IMR-90 (cell line): ENCODE measurements at regions not wholly inside any gene's neighbourhood (a gene's known extent, or its start where the extent isn't known, plus 50 kb on each side); places are given as distances from the start of the nearest gene placed in this dataset.

Experiments
- ATAC-seq: fragments of 200-7000 bp; cut with Tn5 transposase; 2 replicates; pipeline ENCODE4 v1.9.1; 2020; ENCODE audit warnings: low read depth, mild to moderate bottlenecking, moderate library complexity
- BruUV-seq: library from RNA; stranded (reverse); fragments of 400-500 nt; replicated peaks from 2 replicates; lab custom pipeline; 2021; lab: Mats Ljungman, UMichigan
- CTCF ChIA-PET: fragments of 300-600 bp; formaldehyde crosslinking; extraction: SDS; loops from one replicate; lab custom pipeline; 2021; ENCODE audit warnings: antibody characterized with exemption; lab: Yijun Ruan, JAX
- POLR2A ChIA-PET: fragments of 300-600 bp; sonication (Branson Sonifier 250); formaldehyde crosslinking; loops from one replicate; lab custom pipeline; 2022; ENCODE audit warnings: antibody characterized with exemption; ENCODE audit not compliant: unreplicated experiment; lab: Charles Lee
- DNase-seq: peaks from one replicate; pipeline ENCODE4 v3.0.0; 2013
- H2AFZ ChIP-seq: replicated peaks from 2 replicates; pipeline ENCODE3; 2013; ENCODE audit warnings: low read length, mild to moderate bottlenecking; ENCODE audit not compliant: poor library complexity
- H2AK5ac ChIP-seq: 2 replicates; pipeline ENCODE4 v1.6.1; 2013; ENCODE audit warnings: low read depth, low read length, inconsistent platforms
- H2AK9ac ChIP-seq: replicated peaks from 2 replicates; pipeline ENCODE3; 2013; ENCODE audit warnings: mild to moderate bottlenecking, low read depth, low read length, moderate library complexity; ENCODE audit not compliant: poor library complexity
- H2BK120ac ChIP-seq: 2 replicates; pipeline ENCODE4 v1.6.1; 2013; ENCODE audit warnings: low read depth, low read length, inconsistent platforms
- H2BK15ac ChIP-seq: 3 replicates; pipeline ENCODE4 v1.6.1; 2013; ENCODE audit warnings: low read depth, low read length, inconsistent platforms
- H2BK20ac ChIP-seq: 2 replicates; pipeline ENCODE4 v1.6.1; 2013; ENCODE audit warnings: low read depth, mild to moderate bottlenecking, inconsistent platforms, low read length, moderate library complexity
- H2BK5ac ChIP-seq: 2 replicates; pipeline ENCODE4 v1.6.1; 2013; ENCODE audit warnings: mild to moderate bottlenecking, low read depth, low read length, inconsistent platforms; ENCODE audit not compliant: poor library complexity, severe bottlenecking
- H3K14ac ChIP-seq: replicated peaks from 2 replicates; pipeline ENCODE4 v1.6.1; 2013; ENCODE audit warnings: low read depth, low read length, inconsistent platforms
- H3K18ac ChIP-seq: 2 replicates; pipeline ENCODE4 v1.6.1; 2013; ENCODE audit warnings: low read depth, low read length, control low read depth
- H3K23ac ChIP-seq: 2 replicates; pipeline ENCODE4 v1.6.1; 2013; ENCODE audit warnings: low read depth, low read length, inconsistent platforms
- H3K27ac ChIP-seq: 2 replicates; pipeline ENCODE4 v1.5.1; 2013; ENCODE audit warnings: mild to moderate bottlenecking, control low read depth, low read length; ENCODE audit not compliant: insufficient read depth
- H3K27me3 ChIP-seq: 2 replicates; pipeline ENCODE4 v1.6.1; 2013; ENCODE audit warnings: low read length; ENCODE audit not compliant: control insufficient read depth, insufficient read depth
- H3K36me3 ChIP-seq: 2 replicates; pipeline ENCODE4 v1.6.1; 2013; ENCODE audit warnings: low read length, mixed read lengths; ENCODE audit not compliant: control insufficient read depth, insufficient read depth
- H3K4ac ChIP-seq: 2 replicates; pipeline ENCODE4 v1.6.1; 2013; ENCODE audit warnings: low read depth, low read length, inconsistent platforms
- H3K4me1 ChIP-seq: 2 replicates; pipeline ENCODE4 v1.6.1; 2013; ENCODE audit warnings: low read length, mixed read lengths; ENCODE audit not compliant: control insufficient read depth, insufficient read depth
- H3K4me2 ChIP-seq: 2 replicates; pipeline ENCODE4 v1.6.1; 2013; ENCODE audit warnings: low read depth, mild to moderate bottlenecking, control low read depth, low read length, moderate library complexity
- H3K4me3 ChIP-seq: 2 replicates; pipeline ENCODE4 v1.5.1; 2013; ENCODE audit warnings: low read depth, mild to moderate bottlenecking, control low read depth, low read length, moderate library complexity; ENCODE audit not compliant: insufficient read depth
- H3K56ac ChIP-seq: 2 replicates; pipeline ENCODE4 v1.6.1; 2013; ENCODE audit warnings: low read length, inconsistent platforms; ENCODE audit not compliant: insufficient read depth; ENCODE audit errors: extremely low read depth
- H3K79me1 ChIP-seq, 2 experiments: 2 replicates each; pipeline ENCODE4 v1.6.1; 2013; ENCODE audit warnings: low read length in 2 of 2, inconsistent platforms in 1 of 2, low read depth in 1 of 2
- H3K9ac ChIP-seq: 2 replicates; pipeline ENCODE4 v1.6.1; 2013; ENCODE audit warnings: low read depth, low read length, control low read depth
- H3K9me1 ChIP-seq: 2 replicates; pipeline ENCODE4 v1.6.1; 2013; ENCODE audit warnings: low read length, inconsistent platforms; ENCODE audit not compliant: insufficient read depth
- H3K9me3 ChIP-seq: 2 replicates; pipeline ENCODE4 v1.6.1; 2013; ENCODE audit warnings: low read length; ENCODE audit not compliant: control insufficient read depth, insufficient read depth
- H4K20me1 ChIP-seq: 2 replicates; pipeline ENCODE4 v1.6.1; 2013; ENCODE audit warnings: low read length, inconsistent platforms; ENCODE audit not compliant: insufficient read depth
- H4K5ac ChIP-seq: 2 replicates; pipeline ENCODE4 v1.6.1; 2013; ENCODE audit warnings: mild to moderate bottlenecking, low read depth, low read length, control low read depth
- H4K8ac ChIP-seq, 2 experiments: 2 replicates each; pipeline ENCODE4 v1.6.1; 2013; ENCODE audit warnings: low read depth in 2 of 2, low read length in 2 of 2, control low read depth in 1 of 2, inconsistent platforms in 1 of 2
- H4K91ac ChIP-seq: 2 replicates; pipeline ENCODE4 v1.6.1; 2013; ENCODE audit warnings: low read depth, low read length, inconsistent platforms; ENCODE audit not compliant: insufficient read depth
- BHLHE40 ChIP-seq: fragments of 150-350 bp; IDR thresholded peaks from 2 replicates; pipeline ENCODE4 v1.6.1; 2016; ENCODE audit warnings: mild to moderate bottlenecking, low read depth, low read length
- CHD1 ChIP-seq: IDR thresholded peaks from 2 replicates; pipeline ENCODE4 v1.6.1; 2012; ENCODE audit warnings: low read depth, low read length, improper control_type of control experiment
- CTCF ChIP-seq: conservative IDR thresholded peaks from 2 replicates; pipeline ENCODE4 v1.5.1; 2012; ENCODE audit warnings: mild to moderate bottlenecking, low read depth, low read length, improper control_type of control experiment
- FOS ChIP-seq: fragments of 150-350 bp; IDR thresholded peaks from 2 replicates; pipeline ENCODE4 v1.6.1; 2016; ENCODE audit warnings: low read depth, low read length
- MAFK ChIP-seq: IDR thresholded peaks from 2 replicates; pipeline ENCODE4 v1.6.1; 2012; ENCODE audit warnings: low read depth, low read length, improper control_type of control experiment
- MAZ ChIP-seq: IDR thresholded peaks from 2 replicates; pipeline ENCODE4 v1.6.1; 2012; ENCODE audit warnings: low read depth, mild to moderate bottlenecking, low read length, improper control_type of control experiment, moderate library complexity, borderline replicate concordance
- MXI1 ChIP-seq: IDR thresholded peaks from 2 replicates; pipeline ENCODE4 v1.6.1; 2012; ENCODE audit warnings: low read depth, mild to moderate bottlenecking, low read length, moderate library complexity, borderline replicate concordance
- NFE2L2 ChIP-seq: fragments of 150-350 bp; IDR thresholded peaks from 2 replicates; pipeline ENCODE4 v1.6.1; 2016; ENCODE audit warnings: low read depth, mild to moderate bottlenecking, low read length
- RAD21 ChIP-seq: IDR thresholded peaks from 2 replicates; pipeline ENCODE4 v1.6.1; 2012; ENCODE audit warnings: low read length, improper control_type of control experiment
- RCOR1 ChIP-seq: IDR thresholded peaks from 2 replicates; pipeline ENCODE4 v1.6.1; 2012; ENCODE audit warnings: mild to moderate bottlenecking, low read length, improper control_type of control experiment; ENCODE audit not compliant: insufficient replicate concordance
- RFX5 ChIP-seq: IDR thresholded peaks from 2 replicates; pipeline ENCODE4 v1.8.0; 2012; ENCODE audit warnings: low read depth, mild to moderate bottlenecking, low read length, moderate library complexity
- SMC3 ChIP-seq: fragments of 150-350 bp; IDR thresholded peaks from 2 replicates; pipeline ENCODE4 v1.6.1; 2016; ENCODE audit warnings: low read depth, mild to moderate bottlenecking, antibody characterized with exemption, low read length, moderate library complexity
- USF2 ChIP-seq: fragments of 150-350 bp; IDR thresholded peaks from 2 replicates; pipeline ENCODE4 v1.6.1; 2017; ENCODE audit warnings: mild to moderate bottlenecking, antibody characterized with exemption, low read length, low read depth
- WGBS, 2 experiments: methylation state at CpG; one replicate each; pipeline versions ENCODE4 v1.1.5 to v1.1.7; 2013; ENCODE audit warnings: missing lambda C conversion rate in 2 of 2; ENCODE audit not compliant: insufficient read length in 1 of 2; ENCODE audit errors: extremely low coverage in 2 of 2; 5-methylcytosine and 5-hydroxymethylcytosine counted together
- dilution Hi-C: fragments of 300-500 bp; cut with HindIII; formaldehyde crosslinking; loops from one replicate; pipeline ENCODE4 v1.14.3; 2018; ENCODE audit warnings: low sequenced_read_pairs; ENCODE audit not compliant: unreplicated experiment
- in situ Hi-C: fragments of 300-500 bp; cut with MboI; formaldehyde crosslinking; loops from 3 replicates; pipeline ENCODE4 v1.14.3; 2019; ENCODE audit warnings: low sequenced_read_pairs, inconsistent platforms, mixed read lengths
- intact Hi-C: fragments of 100-400 bp; cut with micrococcal nuclease; formaldehyde crosslinking; loops from 2 replicates; pipeline ENCODE4 v1.10.0; 2022

GRCh38 chr2:8469709-8470493 is 212.0 kb upstream of the ID2 start:
- H3K4ac ChIP-seq = no peak overlapping the region
- H3K36me3 ChIP-seq = no peaks in the 10 kb centered on the region
- no peak overlapping the region for H2AFZ ChIP-seq
- H4K5ac ChIP-seq = no peak overlapping the region
- WGBS, 2 experiments = 90% methylated on average over 4 of the region's 11 CpGs; no CpG with 5 or more reads in 1 of the 2 experiments
- H3K9ac ChIP-seq = no peak overlapping the region
- no peaks in the 10 kb centered on the region for H4K20me1 ChIP-seq
- no peak overlapping the region for H3K4me2 ChIP-seq
- H3K4me3 ChIP-seq = no peak overlapping the region
- ChIA-PET CTCF (no interaction called here), POLR2A (no interaction called here)
- H2BK120ac ChIP-seq = no peak overlapping the region
- H3K79me1 ChIP-seq = no peaks in the 10 kb centered on the region
- no peak overlapping the region for H3K14ac ChIP-seq
- H3K27ac ChIP-seq = no peak overlapping the region
- no peak overlapping the region for H4K8ac ChIP-seq
- no peak overlapping the region for H3K18ac ChIP-seq
- no peak for TF ChIP-seq MAZ
- TF ChIP-seq CTCF = no peak
- TF ChIP-seq RCOR1 = no peak
- TF ChIP-seq USF2 = no peak
- TF ChIP-seq CHD1 = no peak
- TF ChIP-seq BHLHE40 = no peak
- no peak for TF ChIP-seq RFX5
- TF ChIP-seq MXI1 = no peak
- no peak for TF ChIP-seq FOS
- TF ChIP-seq NFE2L2 = no peak
- no peak for TF ChIP-seq RAD21
- no peak for TF ChIP-seq SMC3
- TF ChIP-seq MAFK = no peak
- no peak overlapping the region for H2BK15ac ChIP-seq
- no peaks in the 10 kb centered on the region for H3K4me1 ChIP-seq
- no peak for DNase-seq
- no peak overlapping the region for H2BK5ac ChIP-seq
- dilution Hi-C loops (no loop called here), intact Hi-C loops (no loop called here), in situ Hi-C loops (no loop called here)
- no peaks in the 10 kb centered on the region for H3K9me3 ChIP-seq
- no peak for ATAC-seq
- H3K9me1 ChIP-seq = no peaks in the 10 kb centered on the region
- no peak overlapping the region for H2AK5ac ChIP-seq
- no peak overlapping the region for H2BK20ac ChIP-seq
- no peak overlapping the region for H2AK9ac ChIP-seq
- peaks cover 7% of the 10 kb centered on the region; the same call in 1 of the 2 replicates for H3K27me3 ChIP-seq
- no TSS peak for BruUV-seq
- no peak overlapping the region for H3K56ac ChIP-seq
- H3K23ac ChIP-seq = no peak overlapping the region
- H4K91ac ChIP-seq = no peak overlapping the region
